ENCODE measurements at regions not wholly inside any gene's neighbourhood (a gene's known extent, or its start where the extent isn't known, plus 50 kb on each side); places are given as distances from the start of the nearest gene placed in this dataset.

DNA sequence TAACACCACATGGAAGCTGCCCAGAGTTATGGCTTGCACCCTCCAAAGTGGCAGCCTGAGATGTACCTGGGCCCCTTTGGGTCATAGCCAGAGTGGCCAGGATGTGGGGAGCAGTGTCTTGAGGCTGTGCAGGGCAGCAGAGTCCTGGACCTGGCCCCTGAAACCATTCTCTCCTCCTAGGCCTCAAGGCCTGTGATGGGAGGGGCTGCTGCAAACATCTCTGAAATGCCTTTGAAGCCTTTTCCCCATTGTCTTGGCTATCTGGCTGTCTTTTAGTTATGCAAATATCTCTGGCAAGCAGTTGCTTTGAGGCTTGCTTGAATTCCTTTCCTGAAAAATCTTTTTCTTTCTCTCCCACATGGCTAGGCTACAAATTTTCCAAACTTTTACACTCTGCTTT lies 356.5 kb downstream of the DAD1 start:
- H3K36me3 Mint-ChIP-seq (ENCODE audit: low read depth, unreplicated experiment), result peaks cover 4% of the 10 kb centered on the region
- H3K9me3 Mint-ChIP-seq (ENCODE audit: unreplicated experiment), result peaks cover 7% of the 10 kb centered on the region
- DNase-seq (ENCODE audit: low spot score), result no peak
- TF ChIP-seq, protein P1, sequence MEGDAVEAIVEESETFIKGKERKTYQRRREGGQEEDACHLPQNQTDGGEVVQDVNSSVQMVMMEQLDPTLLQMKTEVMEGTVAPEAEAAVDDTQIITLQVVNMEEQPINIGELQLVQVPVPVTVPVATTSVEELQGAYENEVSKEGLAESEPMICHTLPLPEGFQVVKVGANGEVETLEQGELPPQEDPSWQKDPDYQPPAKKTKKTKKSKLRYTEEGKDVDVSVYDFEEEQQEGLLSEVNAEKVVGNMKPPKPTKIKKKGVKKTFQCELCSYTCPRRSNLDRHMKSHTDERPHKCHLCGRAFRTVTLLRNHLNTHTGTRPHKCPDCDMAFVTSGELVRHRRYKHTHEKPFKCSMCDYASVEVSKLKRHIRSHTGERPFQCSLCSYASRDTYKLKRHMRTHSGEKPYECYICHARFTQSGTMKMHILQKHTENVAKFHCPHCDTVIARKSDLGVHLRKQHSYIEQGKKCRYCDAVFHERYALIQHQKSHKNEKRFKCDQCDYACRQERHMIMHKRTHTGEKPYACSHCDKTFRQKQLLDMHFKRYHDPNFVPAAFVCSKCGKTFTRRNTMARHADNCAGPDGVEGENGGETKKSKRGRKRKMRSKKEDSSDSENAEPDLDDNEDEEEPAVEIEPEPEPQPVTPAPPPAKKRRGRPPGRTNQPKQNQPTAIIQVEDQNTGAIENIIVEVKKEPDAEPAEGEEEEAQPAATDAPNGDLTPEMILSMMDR (IDR thresholded peaks at IDR 0.05; ENCODE audit: unreplicated experiment), result no peak
- H3K27ac Mint-ChIP-seq (ENCODE audit: unreplicated experiment), result no peak overlapping the region
- peaks cover 5% of the 10 kb centered on the region for H3K27me3 Mint-ChIP-seq (ENCODE audit: unreplicated experiment)
- H3K4me1 Mint-ChIP-seq (ENCODE audit: unreplicated experiment), result peaks cover 2% of the 10 kb centered on the region
- H3K4me3 Mint-ChIP-seq (ENCODE audit: unreplicated experiment), result no peak overlapping the region

DNA sequence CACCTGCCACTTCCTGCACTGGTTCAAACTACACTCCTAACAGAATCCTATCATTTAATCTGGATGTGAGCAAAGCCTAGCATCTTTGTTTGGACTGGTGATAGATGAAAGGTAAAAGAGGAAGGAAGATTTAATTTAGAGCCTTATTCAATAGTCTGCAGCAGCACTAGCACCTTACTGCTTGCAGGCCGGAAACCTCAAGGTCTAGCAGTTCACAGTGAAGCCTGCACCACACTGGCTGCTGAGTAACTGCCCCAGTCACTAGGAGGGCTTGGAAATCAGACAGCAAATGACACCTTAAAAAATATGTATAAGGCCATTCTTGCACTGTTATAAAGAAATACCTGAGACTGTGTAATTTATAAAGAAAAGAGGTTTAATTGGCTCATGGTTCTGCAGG lies 358.0 kb downstream of the DAD1 start:
- Mint-ChIP-seq H3K4me1 (ENCODE audit: unreplicated experiment) (no peaks in the 10 kb centered on the region), H3K27ac (ENCODE audit: unreplicated experiment) (no peak overlapping the region), H3K9me3 (ENCODE audit: unreplicated experiment) (peaks cover 7% of the 10 kb centered on the region), H3K4me3 (ENCODE audit: unreplicated experiment) (no peak overlapping the region), H3K36me3 (ENCODE audit: low read depth, unreplicated experiment) (peaks cover 4% of the 10 kb centered on the region), H3K27me3 (ENCODE audit: unreplicated experiment) (peaks cover 2% of the 10 kb centered on the region)
- TF ChIP-seq, protein P1 (IDR thresholded peaks at IDR 0.05; ENCODE audit: unreplicated experiment), result no peak
- DNase-seq (ENCODE audit: low spot score), result no peak

DNA sequence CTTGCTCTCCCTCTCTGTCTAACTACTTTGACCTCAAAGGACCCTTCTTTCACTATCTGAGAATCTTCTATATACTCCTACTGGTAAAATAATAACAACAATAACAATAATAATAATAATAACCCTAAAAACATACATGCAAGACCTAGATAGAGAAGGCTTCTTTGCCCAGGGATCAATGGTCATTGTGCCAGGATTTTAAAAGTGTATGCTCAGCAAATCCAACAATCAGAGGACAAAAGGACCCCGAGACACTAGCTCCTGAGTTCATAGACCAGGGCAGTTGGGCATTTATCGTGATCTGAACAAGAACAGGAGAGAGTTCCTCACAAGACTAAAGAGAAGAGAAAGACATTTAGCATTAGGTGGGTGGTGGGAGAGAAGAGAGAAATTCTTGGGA lies 358.5 kb downstream of the DAD1 start:
- TF ChIP-seq, protein P1 (IDR thresholded peaks at IDR 0.05; ENCODE audit: unreplicated experiment), result no peak
- Mint-ChIP-seq H3K36me3 (ENCODE audit: low read depth, unreplicated experiment) (peaks cover 4% of the 10 kb centered on the region), H3K9me3 (ENCODE audit: unreplicated experiment) (peaks cover 7% of the 10 kb centered on the region), H3K4me1 (ENCODE audit: unreplicated experiment) (no peaks in the 10 kb centered on the region), H3K27ac (ENCODE audit: unreplicated experiment) (no peak overlapping the region), H3K4me3 (ENCODE audit: unreplicated experiment) (no peak overlapping the region), H3K27me3 (ENCODE audit: unreplicated experiment) (peaks cover 2% of the 10 kb centered on the region)
- DNase-seq (ENCODE audit: low spot score), result no peak

DNA sequence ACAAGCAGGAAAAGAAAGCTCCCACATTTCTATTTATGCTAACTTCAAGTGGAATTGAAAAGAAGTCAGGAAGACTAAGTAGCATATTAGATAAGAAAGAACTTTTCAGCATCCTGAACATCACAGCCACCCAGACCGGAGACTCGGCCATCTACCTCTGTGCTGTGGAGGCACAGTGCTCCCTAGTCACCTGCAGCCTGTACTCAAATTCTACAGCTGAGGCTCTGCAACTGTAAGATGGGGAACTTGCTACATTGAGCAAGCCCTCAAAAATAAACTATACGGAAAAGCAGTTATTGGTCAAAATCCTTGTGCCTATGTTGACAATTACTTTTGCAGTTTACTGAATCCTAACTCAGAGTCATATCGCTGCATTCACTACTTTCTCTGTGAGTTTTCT lies 361.9 kb downstream of the DAD1 start:
- TF ChIP-seq, protein P1 (IDR thresholded peaks at IDR 0.05; ENCODE audit: unreplicated experiment), result no peak
- no peaks in the 10 kb centered on the region for H3K9me3 Mint-ChIP-seq (ENCODE audit: unreplicated experiment)
- no peaks in the 10 kb centered on the region for H3K4me1 Mint-ChIP-seq (ENCODE audit: unreplicated experiment)
- H3K27me3 Mint-ChIP-seq (ENCODE audit: unreplicated experiment), result peaks cover 2% of the 10 kb centered on the region
- no peaks in the 10 kb centered on the region for H3K36me3 Mint-ChIP-seq (ENCODE audit: low read depth, unreplicated experiment)
- no peak for DNase-seq (ENCODE audit: low spot score)
- H3K27ac Mint-ChIP-seq (ENCODE audit: unreplicated experiment), result no peak overlapping the region
- no peak overlapping the region for H3K4me3 Mint-ChIP-seq (ENCODE audit: unreplicated experiment)

DNA sequence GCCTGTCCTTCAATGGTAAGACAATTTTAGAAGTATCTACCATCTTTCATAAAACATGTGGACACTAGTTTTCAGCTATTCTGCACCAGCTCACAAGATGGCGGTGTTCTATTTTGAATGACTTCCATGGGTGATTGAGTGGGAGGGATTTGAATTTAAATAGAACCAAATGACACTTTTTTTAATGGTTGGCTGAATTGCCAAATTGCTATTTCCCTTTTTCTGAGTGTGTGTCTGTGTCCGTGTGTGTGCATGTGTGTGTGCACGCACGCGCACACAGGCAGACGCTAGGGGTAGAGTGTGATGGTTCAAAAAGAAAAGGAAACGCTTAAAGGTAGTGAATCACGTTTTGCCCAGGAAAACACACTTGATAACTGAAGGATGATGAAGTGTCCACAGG lies 362.6 kb downstream of the DAD1 start:
- Mint-ChIP-seq H3K9me3 (ENCODE audit: unreplicated experiment) (no peaks in the 10 kb centered on the region), H3K27ac (ENCODE audit: unreplicated experiment) (no peak overlapping the region), H3K27me3 (ENCODE audit: unreplicated experiment) (no peaks in the 10 kb centered on the region), H3K4me1 (ENCODE audit: unreplicated experiment) (no peaks in the 10 kb centered on the region), H3K36me3 (ENCODE audit: low read depth, unreplicated experiment) (no peaks in the 10 kb centered on the region), H3K4me3 (ENCODE audit: unreplicated experiment) (no peak overlapping the region)
- TF ChIP-seq, protein P1 (IDR thresholded peaks at IDR 0.05; ENCODE audit: unreplicated experiment), result peak; percentile 18
- no peak for DNase-seq (ENCODE audit: low spot score)
